ENCODE measurements at regions not wholly inside any gene's neighbourhood (a gene's known extent, or its start where the extent isn't known, plus 50 kb on each side); places are given as distances from the start of the nearest gene placed in this dataset.

GRCh38 chr2:133653056-133653455 lies 84.8 kb upstream of the NCKAP5 start:
- H3K36me3 ChIP-seq (ENCODE audit: insufficient read depth, low read length): no peaks in the 10 kb centered on the region
- H3K9me3 ChIP-seq (ENCODE audit: control insufficient read depth, insufficient read depth, low read length): no peaks in the 10 kb centered on the region
- no peak overlapping the region for H3K9ac ChIP-seq (ENCODE audit: low read depth, low read length)
- H3K4me1 ChIP-seq (ENCODE audit: insufficient read depth, low read length): peaks cover 8% of the 10 kb centered on the region

- no peaks in the 10 kb centered on the region for H3K36me3 ChIP-seq (ENCODE audit: insufficient read depth, low read length)
- no peaks in the 10 kb centered on the region for H3K9me3 ChIP-seq (ENCODE audit: control insufficient read depth, insufficient read depth, low read length)
- no peak overlapping the region for H3K9ac ChIP-seq (ENCODE audit: low read depth, low read length)
- peaks cover 17% of the 10 kb centered on the region for H3K4me1 ChIP-seq (ENCODE audit: insufficient read depth, low read length)
Observed at GRCh38 chr2:133654949-133655348, 86.7 kb upstream of the NCKAP5 start.

GRCh38 chr2:133655610-133656009 lies 87.3 kb upstream of the NCKAP5 start:
- no peaks in the 10 kb centered on the region for H3K9me3 ChIP-seq (ENCODE audit: control insufficient read depth, insufficient read depth, low read length)
- H3K4me1 ChIP-seq (ENCODE audit: insufficient read depth, low read length): peaks cover 17% of the 10 kb centered on the region
- no peak overlapping the region for H3K9ac ChIP-seq (ENCODE audit: low read depth, low read length)

GRCh38 chr2:133657591-133657990 lies 89.3 kb upstream of the NCKAP5 start:
- H3K9ac ChIP-seq (ENCODE audit: low read depth, low read length): no peak overlapping the region
- peaks cover 17% of the 10 kb centered on the region for H3K4me1 ChIP-seq (ENCODE audit: insufficient read depth, low read length)
- no peaks in the 10 kb centered on the region for H3K9me3 ChIP-seq (ENCODE audit: control insufficient read depth, insufficient read depth, low read length)
- H3K36me3 ChIP-seq (ENCODE audit: insufficient read depth, low read length): no peaks in the 10 kb centered on the region

More at GRCh38 chr2:133655610-133656009, 87.3 kb upstream of the NCKAP5 start:
- no peaks in the 10 kb centered on the region for H3K36me3 ChIP-seq (ENCODE audit: insufficient read depth, low read length)

- Histone ChIP-seq H3K9me3 (ENCODE audit: control insufficient read depth, insufficient read depth, low read length) (no peaks in the 10 kb centered on the region), H3K9ac (ENCODE audit: low read depth, low read length) (no peak overlapping the region), H3K4me1 (ENCODE audit: insufficient read depth, low read length) (peaks cover 17% of the 10 kb centered on the region), H3K36me3 (ENCODE audit: insufficient read depth, low read length) (no peaks in the 10 kb centered on the region)
Observed at GRCh38 chr2:133658020-133658903, 90.0 kb upstream of the NCKAP5 start.

GRCh38 chr2:133660510-133660909 lies 92.2 kb upstream of the NCKAP5 start:
- peaks cover 17% of the 10 kb centered on the region for H3K4me1 ChIP-seq (ENCODE audit: insufficient read depth, low read length)
- no peaks in the 10 kb centered on the region for H3K9me3 ChIP-seq (ENCODE audit: control insufficient read depth, insufficient read depth, low read length)
- H3K36me3 ChIP-seq (ENCODE audit: insufficient read depth, low read length): no peaks in the 10 kb centered on the region
- H3K9ac ChIP-seq (ENCODE audit: low read depth, low read length): no peak overlapping the region

GRCh38 chr2:133661392-133661791 lies 93.1 kb upstream of the NCKAP5 start:
- peaks cover 17% of the 10 kb centered on the region for H3K4me1 ChIP-seq (ENCODE audit: insufficient read depth, low read length)
- H3K9ac ChIP-seq (ENCODE audit: low read depth, low read length): no peak overlapping the region
- H3K9me3 ChIP-seq (ENCODE audit: control insufficient read depth, insufficient read depth, low read length): no peaks in the 10 kb centered on the region
- H3K36me3 ChIP-seq (ENCODE audit: insufficient read depth, low read length): no peaks in the 10 kb centered on the region

GRCh38 chr2:133666621-133667020 lies 98.4 kb upstream of the NCKAP5 start:
- H3K36me3 ChIP-seq (ENCODE audit: insufficient read depth, low read length): no peaks in the 10 kb centered on the region
- H3K4me1 ChIP-seq (ENCODE audit: insufficient read depth, low read length): no peaks in the 10 kb centered on the region
- no peak overlapping the region for H3K9ac ChIP-seq (ENCODE audit: low read depth, low read length)
- H3K9me3 ChIP-seq (ENCODE audit: control insufficient read depth, insufficient read depth, low read length): 0 out of 2 replicates have a peak, but pooled peaks cover 3% of the 10 kb centered on the region

- no peaks in the 10 kb centered on the region for H3K36me3 ChIP-seq (ENCODE audit: insufficient read depth, low read length)
- H3K4me1 ChIP-seq (ENCODE audit: insufficient read depth, low read length): no peaks in the 10 kb centered on the region
- no peak overlapping the region for H3K9ac ChIP-seq (ENCODE audit: low read depth, low read length)
- 0 out of 2 replicates have a peak, but pooled peaks cover 3% of the 10 kb centered on the region for H3K9me3 ChIP-seq (ENCODE audit: control insufficient read depth, insufficient read depth, low read length)
Observed at GRCh38 chr2:133667085-133667484, 98.8 kb upstream of the NCKAP5 start.

GRCh38 chr2:133667968-133668367 lies 99.7 kb upstream of the NCKAP5 start:
- no peaks in the 10 kb centered on the region for H3K36me3 ChIP-seq (ENCODE audit: insufficient read depth, low read length)
- H3K9me3 ChIP-seq (ENCODE audit: control insufficient read depth, insufficient read depth, low read length): 0 out of 2 replicates have a peak, but pooled peaks cover 3% of the 10 kb centered on the region
- H3K9ac ChIP-seq (ENCODE audit: low read depth, low read length): no peak overlapping the region
- H3K4me1 ChIP-seq (ENCODE audit: insufficient read depth, low read length): no peaks in the 10 kb centered on the region

GRCh38 chr2:133668547-133668946 lies 100.3 kb upstream of the NCKAP5 start:
- 0 out of 2 replicates have a peak, but pooled peaks cover 3% of the 10 kb centered on the region for H3K9me3 ChIP-seq (ENCODE audit: control insufficient read depth, insufficient read depth, low read length)
- H3K36me3 ChIP-seq (ENCODE audit: insufficient read depth, low read length): no peaks in the 10 kb centered on the region
- no peak overlapping the region for H3K9ac ChIP-seq (ENCODE audit: low read depth, low read length)
- no peaks in the 10 kb centered on the region for H3K4me1 ChIP-seq (ENCODE audit: insufficient read depth, low read length)

- peaks cover 10% of the 10 kb centered on the region for H3K4me1 ChIP-seq (ENCODE audit: insufficient read depth, low read length)
- no peak overlapping the region for H3K9ac ChIP-seq (ENCODE audit: low read depth, low read length)
- H3K36me3 ChIP-seq (ENCODE audit: insufficient read depth, low read length): no peaks in the 10 kb centered on the region
- 0 out of 2 replicates have a peak, but pooled peaks cover 3% of the 10 kb centered on the region for H3K9me3 ChIP-seq (ENCODE audit: control insufficient read depth, insufficient read depth, low read length)
Observed at GRCh38 chr2:133673305-133673905, 105.1 kb upstream of the NCKAP5 start.

- Histone ChIP-seq H3K9me3 (ENCODE audit: control insufficient read depth, insufficient read depth, low read length) (0 out of 2 replicates have a peak, but pooled peaks cover 1% of the 10 kb centered on the region), H3K9ac (ENCODE audit: low read depth, low read length) (no peak overlapping the region), H3K4me1 (ENCODE audit: insufficient read depth, low read length) (peaks cover 10% of the 10 kb centered on the region), H3K36me3 (ENCODE audit: insufficient read depth, low read length) (no peaks in the 10 kb centered on the region)
Observed at GRCh38 chr2:133674066-133674432, 105.8 kb upstream of the NCKAP5 start.

- Histone ChIP-seq H3K36me3 (ENCODE audit: insufficient read depth, low read length) (no peaks in the 10 kb centered on the region), H3K9ac (ENCODE audit: low read depth, low read length) (peak overlapping the region; percentile 12), H3K4me1 (ENCODE audit: insufficient read depth, low read length) (peaks cover 10% of the 10 kb centered on the region), H3K9me3 (ENCODE audit: control insufficient read depth, insufficient read depth, low read length) (no peaks in the 10 kb centered on the region)
Observed at GRCh38 chr2:133674433-133675331, 106.4 kb upstream of the NCKAP5 start.

All from ES-I3 (cell line).